ENCODE measurements at regions not wholly inside any gene's neighbourhood (a gene's known extent, or its start where the extent isn't known, plus 50 kb on each side); places are given as distances from the start of the nearest gene placed in this dataset.

GRCh38 chr20:4327956-4328355 lies 78.9 kb upstream of the ADRA1D start:
- BruUV-seq (replicated peaks): no TSS peak

GRCh38 chr20:4326195-4327065 lies 77.3 kb upstream of the ADRA1D start:
- H4K20me1 ChIP-seq (ENCODE audit: insufficient read depth, low read length): no peaks in the 10 kb centered on the region
- H3K9me2 ChIP-seq (ENCODE audit: insufficient read depth, low read length): no peaks in the 10 kb centered on the region
- H3K9me3 ChIP-seq (ENCODE audit: low read length): no peaks in the 10 kb centered on the region
- DNase-seq (ENCODE audit: low spot score): no peak
- H3K36me3 ChIP-seq (ENCODE audit: insufficient read depth, low read length): no peaks in the 10 kb centered on the region
- ChIA-PET CTCF (ENCODE audit: unreplicated experiment) (no interaction called here), POLR2A (interaction anchor here (1.3 kb wide), 1 partner anchor 10 kb away, joined by 3 read pairs; no protein-coding TSS in a partner anchor)
- H3K27ac ChIP-seq (ENCODE audit: low read depth, low read length, poor library complexity, severe bottlenecking): no peak overlapping the region
- no peaks in the 10 kb centered on the region for H3K79me2 ChIP-seq (ENCODE audit: insufficient read depth, low read depth, low read length)
- no TSS peak for BruUV-seq (replicated peaks)
- no peak for TF ChIP-seq EZH2phosphoT487 (IDR thresholded peaks at IDR 0.05; ENCODE audit: borderline replicate concordance, low read depth, low read length)
- no peak for TF ChIP-seq CTCF (conservative IDR thresholded peaks at IDR 0.05; ENCODE audit: low read length)
- H3K4me3 ChIP-seq (ENCODE audit: low read depth, low read length, poor library complexity, severe bottlenecking): no peak overlapping the region
- H3K4me1 ChIP-seq (ENCODE audit: insufficient read depth, low read length, poor library complexity, severe bottlenecking): no peaks in the 10 kb centered on the region
- no peak overlapping the region for H2AFZ ChIP-seq (ENCODE audit: low read length)
- H3K4me2 ChIP-seq (ENCODE audit: low read length): no peak overlapping the region
- intact Hi-C loops (cut with micrococcal nuclease; ENCODE audit: unreplicated experiment): no loop called here

More at GRCh38 chr20:4327956-4328355, 78.9 kb upstream of the ADRA1D start:
- no peaks in the 10 kb centered on the region for H4K20me1 ChIP-seq (ENCODE audit: insufficient read depth, low read length)
- H3K9me2 ChIP-seq (ENCODE audit: insufficient read depth, low read length): no peaks in the 10 kb centered on the region
- POLR2A ChIA-PET: no interaction called here
- H3K27ac ChIP-seq (ENCODE audit: low read depth, low read length, poor library complexity, severe bottlenecking): no peak overlapping the region
- no peak overlapping the region for H3K4me2 ChIP-seq (ENCODE audit: low read length)
- H3K4me3 ChIP-seq (ENCODE audit: low read depth, low read length, poor library complexity, severe bottlenecking): no peak overlapping the region
- TF ChIP-seq CTCF (conservative IDR thresholded peaks at IDR 0.05; ENCODE audit: low read length) (no peak), EZH2phosphoT487 (IDR thresholded peaks at IDR 0.05; ENCODE audit: borderline replicate concordance, low read depth, low read length) (no peak)
- no peaks in the 10 kb centered on the region for H3K36me3 ChIP-seq (ENCODE audit: insufficient read depth, low read length)
- intact Hi-C loops (cut with micrococcal nuclease; ENCODE audit: unreplicated experiment): no loop called here
- no peaks in the 10 kb centered on the region for H3K4me1 ChIP-seq (ENCODE audit: insufficient read depth, low read length, poor library complexity, severe bottlenecking)
- H3K9me3 ChIP-seq (ENCODE audit: low read length): no peaks in the 10 kb centered on the region
- CTCF ChIA-PET (ENCODE audit: unreplicated experiment): no interaction called here
- no peak overlapping the region for H2AFZ ChIP-seq (ENCODE audit: low read length)
- no peak for DNase-seq (ENCODE audit: low spot score)
- no peaks in the 10 kb centered on the region for H3K79me2 ChIP-seq (ENCODE audit: insufficient read depth, low read depth, low read length)

GRCh38 chr20:4325548-4326187 lies 76.6 kb upstream of the ADRA1D start:
- no peaks in the 10 kb centered on the region for H4K20me1 ChIP-seq (ENCODE audit: insufficient read depth, low read length)
- ChIA-PET CTCF (ENCODE audit: unreplicated experiment) (no interaction called here), POLR2A (interaction anchor here (1.3 kb wide), 1 partner anchor 11 kb away, joined by 3 read pairs; no protein-coding TSS in a partner anchor)
- no peak for TF ChIP-seq EZH2phosphoT487 (IDR thresholded peaks at IDR 0.05; ENCODE audit: borderline replicate concordance, low read depth, low read length)
- TF ChIP-seq CTCF (conservative IDR thresholded peaks at IDR 0.05; ENCODE audit: low read length): no peak
- intact Hi-C loops (cut with micrococcal nuclease; ENCODE audit: unreplicated experiment): no loop called here
- H3K9me3 ChIP-seq (ENCODE audit: low read length): no peaks in the 10 kb centered on the region
- no peak overlapping the region for H3K4me2 ChIP-seq (ENCODE audit: low read length)
- no peaks in the 10 kb centered on the region for H3K9me2 ChIP-seq (ENCODE audit: insufficient read depth, low read length)
- no peaks in the 10 kb centered on the region for H3K79me2 ChIP-seq (ENCODE audit: insufficient read depth, low read depth, low read length)
- H3K36me3 ChIP-seq (ENCODE audit: insufficient read depth, low read length): no peaks in the 10 kb centered on the region
- no peak overlapping the region for H3K4me3 ChIP-seq (ENCODE audit: low read depth, low read length, poor library complexity, severe bottlenecking)
- H3K4me1 ChIP-seq (ENCODE audit: insufficient read depth, low read length, poor library complexity, severe bottlenecking): no peaks in the 10 kb centered on the region
- no peak overlapping the region for H2AFZ ChIP-seq (ENCODE audit: low read length)
- BruUV-seq (replicated peaks): no TSS peak
- no peak for DNase-seq (ENCODE audit: low spot score)
- no peak overlapping the region for H3K27ac ChIP-seq (ENCODE audit: low read depth, low read length, poor library complexity, severe bottlenecking)
